ENCODE measurements at regions not wholly inside any gene's neighbourhood (a gene's known extent, or its start where the extent isn't known, plus 50 kb on each side); places are given as distances from the start of the nearest gene placed in this dataset.

DNA sequence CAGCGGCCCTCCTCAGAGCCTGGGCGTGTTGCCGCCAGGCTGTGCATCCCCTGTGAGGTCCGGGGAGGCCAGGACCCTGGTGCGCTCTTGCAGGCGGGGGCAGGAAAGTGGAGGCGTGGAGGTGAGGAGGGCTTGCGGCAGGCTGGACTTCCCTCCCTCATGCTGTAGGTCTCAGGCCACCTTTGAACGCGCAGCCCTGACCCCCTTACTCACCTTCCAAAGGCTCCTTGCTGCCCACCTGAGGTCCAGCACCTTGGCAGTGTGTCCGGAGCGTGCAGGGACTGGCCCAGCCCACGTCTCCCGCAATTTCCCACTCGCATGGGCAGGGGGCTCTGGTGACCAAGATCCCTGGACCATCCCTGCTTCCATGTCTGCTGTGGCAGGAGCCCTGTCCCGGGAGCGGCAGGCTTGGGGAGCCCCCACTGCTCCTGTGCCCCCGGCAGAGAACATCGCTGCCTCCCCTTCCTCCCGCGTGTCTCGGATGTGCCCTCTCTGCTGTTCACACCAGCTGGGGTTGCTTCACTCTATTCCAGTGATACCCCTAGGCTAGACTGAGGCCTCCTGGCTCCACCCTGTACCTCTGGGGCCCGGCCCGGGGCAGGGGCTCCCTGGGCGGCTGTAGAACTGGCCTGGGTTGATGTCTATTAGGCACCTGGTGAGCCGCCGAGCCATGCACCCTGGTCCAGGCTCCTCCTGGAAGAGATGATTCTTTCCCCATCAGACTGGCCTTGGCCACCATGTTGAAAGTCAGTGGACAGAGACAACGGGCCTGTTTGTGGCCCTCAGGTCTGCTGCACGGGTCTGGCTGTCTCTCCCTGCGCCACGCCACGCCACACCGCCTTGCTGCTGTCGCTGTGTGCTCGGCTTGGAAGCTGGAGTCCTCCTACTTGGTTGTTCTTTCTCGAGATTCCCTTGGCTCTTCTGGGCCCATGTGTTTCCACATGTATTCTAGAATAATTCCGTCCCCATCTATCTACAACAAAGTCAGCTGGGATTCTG, 95.4 kb upstream of the ADRA2C start:
- Histone ChIP-seq H3K9ac (ENCODE audit: insufficient read depth in 1 of 2, low read length in 2 of 2) (no peak overlapping the region), H3K9me3 (ENCODE audit: control insufficient read depth in 4 of 4, insufficient read depth in 3 of 4, low read length in 3 of 4) (peaks cover 0 to 20% (median 2%) of the 10 kb centered on the region in 4 donors), H3K27me3 (ENCODE audit: control insufficient read depth in 3 of 3, insufficient read depth in 3 of 3, low read length in 2 of 3) (peaks cover 0 to 2% (median 0%) of the 10 kb centered on the region in 3 donors), H3K27ac (ENCODE audit: low read depth in 1 of 2, low read length in 1 of 2) (no peak overlapping the region), H3K36me3 (ENCODE audit: control insufficient read depth in 4 of 4, insufficient read depth in 4 of 4, low read length in 4 of 4) (no peaks in the 10 kb centered on the region), H3K4me1 (ENCODE audit: control insufficient read depth in 5 of 5, insufficient read depth in 5 of 5, low read length in 5 of 5) (peaks cover 0 to 10% (median 0%) of the 10 kb centered on the region in 5 donors), H3K4me3 (no peak overlapping the region)
- 93 to 95% methylated on average over 37 of the region's 37 CpGs for WGBS, 2 donors
- no peak for ATAC-seq (ENCODE audit: insufficient read depth, low FRiP score)
- DNase-seq = no peak
- TF ChIP-seq, protein P1, sequence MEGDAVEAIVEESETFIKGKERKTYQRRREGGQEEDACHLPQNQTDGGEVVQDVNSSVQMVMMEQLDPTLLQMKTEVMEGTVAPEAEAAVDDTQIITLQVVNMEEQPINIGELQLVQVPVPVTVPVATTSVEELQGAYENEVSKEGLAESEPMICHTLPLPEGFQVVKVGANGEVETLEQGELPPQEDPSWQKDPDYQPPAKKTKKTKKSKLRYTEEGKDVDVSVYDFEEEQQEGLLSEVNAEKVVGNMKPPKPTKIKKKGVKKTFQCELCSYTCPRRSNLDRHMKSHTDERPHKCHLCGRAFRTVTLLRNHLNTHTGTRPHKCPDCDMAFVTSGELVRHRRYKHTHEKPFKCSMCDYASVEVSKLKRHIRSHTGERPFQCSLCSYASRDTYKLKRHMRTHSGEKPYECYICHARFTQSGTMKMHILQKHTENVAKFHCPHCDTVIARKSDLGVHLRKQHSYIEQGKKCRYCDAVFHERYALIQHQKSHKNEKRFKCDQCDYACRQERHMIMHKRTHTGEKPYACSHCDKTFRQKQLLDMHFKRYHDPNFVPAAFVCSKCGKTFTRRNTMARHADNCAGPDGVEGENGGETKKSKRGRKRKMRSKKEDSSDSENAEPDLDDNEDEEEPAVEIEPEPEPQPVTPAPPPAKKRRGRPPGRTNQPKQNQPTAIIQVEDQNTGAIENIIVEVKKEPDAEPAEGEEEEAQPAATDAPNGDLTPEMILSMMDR (IDR thresholded peaks at IDR 0.05; ENCODE audit: control extremely low read depth, extremely low read depth) = no peak

DNA sequence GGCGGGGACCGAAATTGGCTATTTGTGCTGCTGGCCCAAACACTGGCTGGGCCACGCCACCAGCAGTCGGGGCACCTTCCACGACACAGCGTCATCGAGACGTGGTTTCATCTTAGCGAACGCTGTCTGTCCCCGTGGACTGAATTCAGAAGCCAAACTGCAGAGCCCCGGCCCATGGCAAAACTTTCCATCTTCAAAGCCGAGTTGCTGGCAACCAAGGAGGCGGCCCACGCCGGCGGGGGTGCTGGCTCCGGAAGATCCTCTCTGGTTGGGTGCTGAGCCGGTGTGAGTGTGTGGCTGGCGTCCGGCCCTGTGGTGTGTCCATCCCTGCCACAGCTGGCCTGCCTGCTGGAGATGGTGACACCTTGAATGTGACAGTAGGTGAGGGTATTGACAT, 96.6 kb upstream of the ADRA2C start:
- Histone ChIP-seq H3K27ac (ENCODE audit: low read depth in 1 of 2, low read length in 1 of 2) (no peak overlapping the region), H3K9ac (ENCODE audit: insufficient read depth in 1 of 2, low read length in 2 of 2) (no peak overlapping the region), H3K4me3 (no peak overlapping the region), H3K36me3 (ENCODE audit: control insufficient read depth in 4 of 4, insufficient read depth in 4 of 4, low read length in 4 of 4) (no peaks in the 10 kb centered on the region), H3K27me3 (ENCODE audit: control insufficient read depth in 3 of 3, insufficient read depth in 3 of 3, low read length in 2 of 3) (peaks cover 0 to 3% (median 0%) of the 10 kb centered on the region in 3 donors), H3K9me3 (ENCODE audit: control insufficient read depth in 4 of 4, insufficient read depth in 3 of 4, low read length in 3 of 4) (peaks cover 0 to 20% (median 2%) of the 10 kb centered on the region in 4 donors), H3K4me1 (ENCODE audit: control insufficient read depth in 5 of 5, insufficient read depth in 5 of 5, low read length in 5 of 5) (peaks cover 0 to 9% (median 0%) of the 10 kb centered on the region in 5 donors)
- ATAC-seq (ENCODE audit: insufficient read depth, low FRiP score) (no peak), DNase-seq (no peak)
- TF ChIP-seq, protein P1 (IDR thresholded peaks at IDR 0.05; ENCODE audit: control extremely low read depth, extremely low read depth) = no peak
- WGBS, 2 donors = 94 to 96% methylated on average over 21 of the region's 21 CpGs

DNA sequence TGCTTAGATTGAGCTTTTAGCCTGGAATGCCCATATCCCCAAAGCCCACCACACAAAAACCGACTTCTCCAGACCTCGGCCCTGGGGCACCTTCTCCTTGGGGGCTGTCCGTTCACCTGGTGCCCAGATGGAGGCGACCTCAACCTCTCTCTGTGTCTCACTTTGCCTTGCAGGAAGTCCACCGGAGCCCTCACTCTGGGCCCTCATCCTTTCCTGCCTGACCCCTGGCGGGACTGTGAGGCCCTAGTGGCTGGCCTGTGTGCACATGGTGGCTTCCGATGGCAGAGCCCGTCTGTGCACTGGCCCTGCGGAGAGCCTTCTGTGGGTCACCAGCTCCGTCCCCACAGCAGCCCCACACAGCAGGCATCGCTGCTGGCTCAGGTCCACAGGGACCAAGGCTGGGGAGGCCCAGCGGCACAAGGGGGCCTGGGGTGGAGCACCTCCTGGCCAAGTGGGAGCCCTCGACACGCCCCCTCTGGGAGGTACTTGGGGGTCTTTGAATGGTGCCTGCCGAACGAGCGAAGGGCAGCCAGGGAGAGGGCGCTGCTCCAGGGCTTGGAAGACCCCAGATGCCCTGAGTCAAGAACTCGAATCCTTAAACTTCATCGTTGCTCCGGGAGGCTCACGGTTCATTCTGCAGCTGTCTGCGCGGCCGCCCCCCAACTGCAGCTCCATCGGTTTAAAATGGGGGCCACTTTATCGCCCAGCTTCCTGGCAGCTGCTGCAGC, 97.2 kb upstream of the ADRA2C start:
- TF ChIP-seq, protein P1 (IDR thresholded peaks at IDR 0.05; ENCODE audit: control extremely low read depth, extremely low read depth) = no peak
- DNase-seq (no peak), ATAC-seq (ENCODE audit: insufficient read depth, low FRiP score) (no peak)
- H3K9ac ChIP-seq (ENCODE audit: insufficient read depth in 1 of 2, low read length in 2 of 2) = no peak overlapping the region
- peaks cover 0 to 6% (median 0%) of the 10 kb centered on the region in 5 donors for H3K4me1 ChIP-seq (ENCODE audit: control insufficient read depth in 5 of 5, insufficient read depth in 5 of 5, low read length in 5 of 5)
- H3K27ac ChIP-seq (ENCODE audit: low read depth in 1 of 2, low read length in 1 of 2) = no peak overlapping the region
- no peaks in the 10 kb centered on the region for H3K36me3 ChIP-seq (ENCODE audit: control insufficient read depth in 4 of 4, insufficient read depth in 4 of 4, low read length in 4 of 4)
- H3K27me3 ChIP-seq (ENCODE audit: control insufficient read depth in 3 of 3, insufficient read depth in 3 of 3, low read length in 2 of 3) = peaks cover 0 to 3% (median 0%) of the 10 kb centered on the region in 3 donors
- peaks cover 0 to 20% (median 2%) of the 10 kb centered on the region in 4 donors for H3K9me3 ChIP-seq (ENCODE audit: control insufficient read depth in 4 of 4, insufficient read depth in 3 of 4, low read length in 3 of 4)
- H3K4me3 ChIP-seq = no peak overlapping the region
- WGBS, 2 donors = 90% methylated on average over 27 of the region's 27 CpGs
